Tibial nerve (tissue), 4 donors: ENCODE measurements at regions not wholly inside any gene's neighbourhood (a gene's known extent, or its start where the extent isn't known, plus 50 kb on each side); places are given as distances from the start of the nearest gene placed in this dataset.

ENCODE experiments used
- EP300 ChIP-seq, 2 donors: sonication (generic); formaldehyde crosslinking; IDR thresholded peaks; one replicate each; pipeline ENCODE4 v1.6.1; 2017; ENCODE audit warnings: antibody characterized with exemption in 2 of 2, mild to moderate bottlenecking in 1 of 2
- POLR2A ChIP-seq, 2 donors: fragments of 450-650 bp; IDR thresholded peaks; one replicate each; pipeline ENCODE4 v1.6.1; 2017; ENCODE audit warnings: antibody characterized with exemption in 2 of 2, mild to moderate bottlenecking in 2 of 2, moderate library complexity in 2 of 2
- TF ChIP-seq, protein P1 (sequence below), 5 experiments: fragments of 200-600 bp in 3 of 5; fragments of 450-650 bp in 2 of 5; sonication (generic) in 3 of 5; IDR thresholded peaks; one replicate each; pipeline ENCODE4 v1.5.1; 2016 to 2019; ENCODE audit warnings: antibody characterized with exemption in 5 of 5, mild to moderate bottlenecking in 3 of 5, moderate library complexity in 2 of 5

GRCh38 chr1:187237542-187237941 is 408.8 kb downstream of the PLA2G4A start:
- TF ChIP-seq, protein P1, sequence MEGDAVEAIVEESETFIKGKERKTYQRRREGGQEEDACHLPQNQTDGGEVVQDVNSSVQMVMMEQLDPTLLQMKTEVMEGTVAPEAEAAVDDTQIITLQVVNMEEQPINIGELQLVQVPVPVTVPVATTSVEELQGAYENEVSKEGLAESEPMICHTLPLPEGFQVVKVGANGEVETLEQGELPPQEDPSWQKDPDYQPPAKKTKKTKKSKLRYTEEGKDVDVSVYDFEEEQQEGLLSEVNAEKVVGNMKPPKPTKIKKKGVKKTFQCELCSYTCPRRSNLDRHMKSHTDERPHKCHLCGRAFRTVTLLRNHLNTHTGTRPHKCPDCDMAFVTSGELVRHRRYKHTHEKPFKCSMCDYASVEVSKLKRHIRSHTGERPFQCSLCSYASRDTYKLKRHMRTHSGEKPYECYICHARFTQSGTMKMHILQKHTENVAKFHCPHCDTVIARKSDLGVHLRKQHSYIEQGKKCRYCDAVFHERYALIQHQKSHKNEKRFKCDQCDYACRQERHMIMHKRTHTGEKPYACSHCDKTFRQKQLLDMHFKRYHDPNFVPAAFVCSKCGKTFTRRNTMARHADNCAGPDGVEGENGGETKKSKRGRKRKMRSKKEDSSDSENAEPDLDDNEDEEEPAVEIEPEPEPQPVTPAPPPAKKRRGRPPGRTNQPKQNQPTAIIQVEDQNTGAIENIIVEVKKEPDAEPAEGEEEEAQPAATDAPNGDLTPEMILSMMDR (IDR thresholded peaks at IDR 0.05): no peak
- TF ChIP-seq POLR2A (IDR thresholded peaks at IDR 0.05) (no peak), EP300 (IDR thresholded peaks at IDR 0.05) (no peak)
